Activated T-cell treated with anti-CD3 and anti-CD28 coated beads, Interleukin-2, amount 50 U/mL, for 24 hours (primary cell): ENCODE measurements at regions not wholly inside any gene's neighbourhood (a gene's known extent, or its start where the extent isn't known, plus 50 kb on each side); places are given as distances from the start of the nearest gene placed in this dataset.

Source experiments
- DNase-seq: peaks from one replicate; pipeline ENCODE4 v3.0.0-alpha.2; 2020
- H3K27ac Mint-ChIP-seq: 2 replicates; pipeline ENCODE4 v1.8.0; 2020; ENCODE audit warnings: mild to moderate bottlenecking, mixed read lengths
- H3K27me3 Mint-ChIP-seq: 2 replicates; pipeline ENCODE4 v1.8.0; 2020; ENCODE audit warnings: mixed read lengths
- H3K36me3 Mint-ChIP-seq: 2 replicates; pipeline ENCODE4 v1.8.0; 2020; ENCODE audit warnings: low read depth, mixed read lengths
- H3K4me1 Mint-ChIP-seq: 2 replicates; pipeline ENCODE4 v1.8.0; 2020; ENCODE audit warnings: low read depth, mixed read lengths
- H3K4me3 Mint-ChIP-seq: 2 replicates; pipeline ENCODE4 v1.8.0; 2020; ENCODE audit warnings: mild to moderate bottlenecking, moderate library complexity, mixed read lengths
- H3K9me3 Mint-ChIP-seq: 2 replicates; pipeline ENCODE4 v1.8.0; 2020; ENCODE audit warnings: mixed read lengths

DNA sequence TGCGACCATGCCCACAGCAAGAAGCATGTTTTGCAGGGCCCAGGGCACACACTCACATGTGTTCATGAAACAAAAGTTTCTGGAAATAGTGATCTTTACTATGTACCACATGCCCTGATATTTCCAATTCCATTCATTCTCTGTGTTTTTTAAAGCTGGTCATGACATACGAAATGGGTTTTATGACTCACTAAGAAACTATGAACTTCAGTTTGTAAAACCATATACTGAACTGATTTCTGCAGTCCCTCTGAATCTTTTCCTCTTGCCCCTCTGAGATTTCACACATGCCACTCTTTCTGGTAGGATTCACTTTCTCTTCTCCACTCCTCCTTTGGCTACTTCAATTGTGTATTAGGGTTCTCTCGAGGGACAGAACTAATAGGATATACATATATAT, 416.1 kb upstream of the TRPC7 start:
- no peak overlapping the region for H3K4me3 Mint-ChIP-seq
- H3K9me3 Mint-ChIP-seq, result no peaks in the 10 kb centered on the region
- DNase-seq, result no peak
- no peak overlapping the region for H3K27ac Mint-ChIP-seq
- no peaks in the 10 kb centered on the region for H3K27me3 Mint-ChIP-seq
- no peaks in the 10 kb centered on the region for H3K36me3 Mint-ChIP-seq
- no peaks in the 10 kb centered on the region for H3K4me1 Mint-ChIP-seq

DNA sequence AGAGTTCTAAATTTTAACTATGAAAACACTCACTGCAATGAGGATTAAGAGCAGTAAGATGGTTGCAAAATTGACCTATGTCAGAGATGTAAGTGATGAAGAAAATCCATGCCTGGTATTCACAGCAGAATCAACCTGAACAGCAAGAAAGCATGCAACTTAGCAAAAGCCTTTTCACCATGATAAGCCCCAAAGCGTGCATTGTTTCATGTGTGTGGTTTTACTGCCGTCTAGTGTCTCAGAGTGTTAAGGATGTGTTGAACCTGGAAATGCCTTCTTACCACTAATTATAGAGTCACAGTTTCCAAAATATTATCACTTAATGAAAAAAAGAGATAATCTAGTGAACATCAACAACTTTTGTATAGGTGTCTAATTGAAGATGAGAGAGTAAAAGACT, 415.2 kb upstream of the TRPC7 start:
- no peaks in the 10 kb centered on the region for H3K9me3 Mint-ChIP-seq
- H3K36me3 Mint-ChIP-seq, result no peaks in the 10 kb centered on the region
- no peak overlapping the region for H3K4me3 Mint-ChIP-seq
- DNase-seq, result no peak
- H3K4me1 Mint-ChIP-seq, result no peaks in the 10 kb centered on the region
- H3K27me3 Mint-ChIP-seq, result no peaks in the 10 kb centered on the region
- no peak overlapping the region for H3K27ac Mint-ChIP-seq

DNA sequence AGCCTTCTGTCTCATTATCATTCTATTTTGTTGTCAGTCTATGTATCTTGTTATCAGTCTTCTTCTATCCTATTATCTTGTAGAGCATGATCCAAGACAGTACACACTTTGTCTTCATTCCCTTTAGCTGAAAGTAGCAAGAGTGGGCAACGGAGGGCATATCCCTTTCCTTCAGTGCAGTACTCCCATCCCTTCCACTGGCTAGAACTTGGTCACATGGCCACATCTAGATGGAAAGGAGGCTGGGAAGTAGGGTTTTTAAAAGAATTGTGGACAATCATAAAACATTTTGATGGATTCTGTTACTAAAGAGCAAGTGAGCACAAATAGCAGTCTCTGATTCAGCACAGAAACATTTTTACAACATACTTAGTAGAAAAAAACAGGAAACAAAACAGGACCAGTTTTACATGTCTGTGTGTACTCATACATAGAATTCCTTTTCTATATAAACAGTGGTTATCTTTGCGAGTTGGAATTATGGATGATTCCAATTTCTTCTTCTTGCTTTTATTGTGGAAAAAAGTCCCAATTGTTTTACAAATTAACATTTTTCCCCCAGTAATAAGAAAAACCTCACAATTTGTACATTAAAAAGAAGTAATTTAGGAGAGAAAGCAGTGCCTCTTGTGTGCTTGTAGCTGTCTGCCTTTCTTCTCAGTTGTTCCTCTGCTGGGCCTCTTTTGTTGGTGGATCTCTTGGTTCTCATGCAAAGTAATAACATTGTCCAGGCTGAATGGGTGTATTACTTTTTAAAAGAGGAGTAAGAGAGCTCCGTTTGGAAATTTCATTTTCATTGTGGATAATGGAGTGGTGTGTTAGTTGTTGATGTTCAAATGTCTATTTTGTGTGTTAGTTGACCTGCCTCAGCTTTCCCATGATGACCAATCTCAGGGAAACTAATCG, 410.9 kb upstream of the TRPC7 start:
- Mint-ChIP-seq H3K27ac (no peak overlapping the region), H3K4me1 (no peaks in the 10 kb centered on the region), H3K27me3 (no peaks in the 10 kb centered on the region), H3K36me3 (no peaks in the 10 kb centered on the region), H3K9me3 (no peaks in the 10 kb centered on the region), H3K4me3 (no peak overlapping the region)
- no peak for DNase-seq

DNA sequence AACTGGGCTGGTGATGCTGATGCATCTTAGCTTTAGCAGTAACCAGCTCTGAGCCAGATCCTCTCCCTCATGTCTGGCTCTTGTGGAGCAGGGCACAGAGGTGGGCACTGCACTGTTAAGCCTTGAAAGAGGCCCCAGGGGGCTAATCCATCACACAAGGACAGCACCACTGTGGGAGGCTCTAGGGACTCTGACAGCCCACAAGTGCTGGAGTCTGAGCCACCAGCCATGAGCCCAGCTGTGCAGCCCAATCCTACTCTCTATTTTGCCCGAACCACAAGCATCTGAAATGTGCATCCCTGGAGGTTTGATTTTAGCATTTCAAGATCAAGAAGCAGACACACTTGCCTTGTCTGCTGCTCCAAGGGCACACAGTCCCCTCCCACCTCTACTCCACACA, 407.1 kb upstream of the TRPC7 start:
- Mint-ChIP-seq H3K27me3 (no peaks in the 10 kb centered on the region), H3K9me3 (no peaks in the 10 kb centered on the region), H3K4me3 (no peak overlapping the region), H3K27ac (no peak overlapping the region), H3K36me3 (no peaks in the 10 kb centered on the region), H3K4me1 (no peaks in the 10 kb centered on the region)
- no peak for DNase-seq

DNA sequence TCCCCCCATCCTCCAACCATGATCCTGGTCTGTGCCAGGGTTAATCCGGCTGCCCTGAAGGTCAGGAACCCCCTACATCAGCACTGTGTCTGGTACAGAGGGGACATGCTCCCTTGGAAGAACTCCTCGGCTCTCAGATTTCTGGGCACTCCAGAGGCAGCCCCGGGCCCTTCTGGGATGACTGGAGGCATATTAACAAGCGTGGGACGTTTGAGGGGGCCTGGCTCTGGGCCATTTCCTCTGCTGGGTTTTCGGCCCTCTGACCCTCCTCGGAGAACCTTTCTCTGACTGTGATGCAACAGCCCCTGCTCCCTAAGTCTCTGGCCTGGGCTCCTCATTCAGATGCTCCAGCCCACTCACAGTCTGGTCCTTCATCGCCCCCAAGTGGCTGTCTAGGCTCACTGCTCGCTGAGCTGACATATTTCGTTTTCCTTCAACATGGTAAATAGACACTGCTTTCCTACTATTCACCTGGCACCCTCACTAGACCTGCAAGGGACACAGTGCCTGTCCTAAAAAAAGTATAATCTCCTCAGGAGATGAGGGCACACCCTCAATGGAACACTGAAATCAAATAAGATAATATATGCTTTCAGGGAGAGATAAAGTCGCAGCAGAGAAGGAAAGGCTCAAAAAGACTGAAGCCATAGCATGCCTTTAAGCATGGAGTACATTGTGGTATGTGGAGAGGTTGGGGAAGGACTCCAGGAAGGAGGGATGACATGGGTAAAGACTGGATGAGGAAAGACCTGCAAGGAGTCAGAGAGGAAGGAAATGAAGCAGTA, 404.7 kb upstream of the TRPC7 start:
- no peaks in the 10 kb centered on the region for H3K36me3 Mint-ChIP-seq
- no peaks in the 10 kb centered on the region for H3K4me1 Mint-ChIP-seq
- no peak overlapping the region for H3K27ac Mint-ChIP-seq
- no peaks in the 10 kb centered on the region for H3K27me3 Mint-ChIP-seq
- DNase-seq, result no peak
- no peak overlapping the region for H3K4me3 Mint-ChIP-seq
- no peaks in the 10 kb centered on the region for H3K9me3 Mint-ChIP-seq

DNA sequence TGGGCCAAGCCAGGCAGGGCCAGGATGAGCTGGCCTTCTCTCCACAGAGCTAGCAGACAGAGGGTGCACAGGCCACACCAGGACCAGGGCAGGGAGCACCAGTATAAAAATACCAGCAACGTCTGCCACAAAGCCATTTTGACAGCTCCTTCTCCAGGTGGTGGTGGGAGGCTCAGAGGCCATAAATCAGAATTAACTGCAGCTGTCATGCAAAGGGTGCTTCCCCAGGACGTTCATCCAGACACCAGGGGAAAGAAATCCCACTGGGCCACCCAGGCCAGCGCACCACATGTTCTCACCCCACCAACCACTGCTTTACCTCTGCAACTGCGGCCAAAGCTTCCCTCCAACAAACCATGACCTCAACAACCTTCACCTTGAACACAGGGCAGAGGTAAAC, 403.7 kb upstream of the TRPC7 start:
- Mint-ChIP-seq H3K27me3 (no peaks in the 10 kb centered on the region), H3K4me1 (no peaks in the 10 kb centered on the region), H3K36me3 (no peaks in the 10 kb centered on the region), H3K4me3 (no peak overlapping the region), H3K9me3 (no peaks in the 10 kb centered on the region), H3K27ac (no peak overlapping the region)
- no peak for DNase-seq

DNA sequence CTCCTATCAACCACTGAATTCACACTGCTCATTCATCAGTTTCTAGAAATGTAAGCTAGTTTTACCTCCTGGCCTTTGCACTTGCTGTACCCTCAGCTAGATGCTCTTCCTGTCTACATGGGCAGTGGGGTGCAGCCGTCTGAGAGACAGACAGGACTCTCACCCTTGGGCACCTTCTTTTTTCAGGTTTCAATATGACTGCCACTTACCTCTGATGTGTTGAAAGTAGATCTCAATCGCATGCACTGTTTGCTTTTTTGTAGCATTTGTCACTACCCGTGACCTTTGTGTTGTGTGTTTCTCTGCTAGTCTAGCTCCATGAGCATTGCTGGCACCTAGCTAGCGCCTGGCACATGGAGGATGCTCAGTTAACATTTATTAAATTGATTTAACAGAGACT, 403.1 kb upstream of the TRPC7 start:
- H3K4me1 Mint-ChIP-seq, result no peaks in the 10 kb centered on the region
- H3K9me3 Mint-ChIP-seq, result no peaks in the 10 kb centered on the region
- DNase-seq, result no peak
- H3K27me3 Mint-ChIP-seq, result no peaks in the 10 kb centered on the region
- H3K27ac Mint-ChIP-seq, result no peak overlapping the region
- H3K4me3 Mint-ChIP-seq, result no peak overlapping the region
- no peaks in the 10 kb centered on the region for H3K36me3 Mint-ChIP-seq

DNA sequence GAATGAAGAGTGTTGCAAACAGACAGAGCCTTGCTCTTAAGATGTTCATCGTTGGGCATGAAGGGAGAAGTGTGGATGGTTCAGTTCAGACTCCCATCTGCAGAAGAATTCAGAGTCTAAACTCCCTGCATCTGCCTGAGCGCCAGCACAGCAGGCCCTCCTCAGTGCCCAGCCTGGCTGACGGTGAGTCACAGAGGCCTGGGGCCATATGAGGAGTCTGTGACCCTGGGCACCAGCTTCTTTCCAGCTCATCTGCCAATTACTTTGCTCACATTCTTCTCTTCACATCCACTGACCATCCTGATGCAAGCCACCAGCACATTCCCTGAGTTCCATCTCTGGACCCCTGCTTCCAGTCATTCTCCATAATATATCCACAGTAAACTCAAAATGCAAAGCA, 401.1 kb upstream of the TRPC7 start:
- no peaks in the 10 kb centered on the region for H3K36me3 Mint-ChIP-seq
- H3K9me3 Mint-ChIP-seq, result no peaks in the 10 kb centered on the region
- H3K27me3 Mint-ChIP-seq, result no peaks in the 10 kb centered on the region
- H3K4me1 Mint-ChIP-seq, result no peaks in the 10 kb centered on the region
- no peak overlapping the region for H3K27ac Mint-ChIP-seq
- H3K4me3 Mint-ChIP-seq, result no peak overlapping the region
- no peak for DNase-seq

DNA sequence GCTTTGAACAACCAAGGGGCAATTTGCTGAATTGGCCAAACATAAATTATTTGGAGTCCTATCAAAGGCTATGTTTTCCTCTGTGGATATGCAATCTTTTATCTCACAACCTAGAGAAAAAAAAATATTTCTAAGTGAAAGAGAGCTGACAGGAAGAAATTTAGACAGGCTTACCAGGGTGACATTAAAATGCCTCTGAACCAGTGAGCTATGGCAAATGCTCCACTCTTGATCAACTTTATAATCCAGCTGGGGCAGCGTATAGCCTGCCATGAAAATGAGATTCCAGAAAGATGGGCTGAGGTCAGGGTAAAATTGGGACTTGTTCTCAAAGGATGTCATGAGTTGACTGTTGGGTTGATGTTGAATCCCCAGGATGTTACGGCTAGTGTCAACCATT, 399.3 kb upstream of the TRPC7 start:
- Mint-ChIP-seq H3K9me3 (no peaks in the 10 kb centered on the region), H3K36me3 (no peaks in the 10 kb centered on the region), H3K27ac (no peak overlapping the region), H3K4me3 (no peak overlapping the region), H3K4me1 (no peaks in the 10 kb centered on the region), H3K27me3 (no peaks in the 10 kb centered on the region)
- DNase-seq, result no peak

DNA sequence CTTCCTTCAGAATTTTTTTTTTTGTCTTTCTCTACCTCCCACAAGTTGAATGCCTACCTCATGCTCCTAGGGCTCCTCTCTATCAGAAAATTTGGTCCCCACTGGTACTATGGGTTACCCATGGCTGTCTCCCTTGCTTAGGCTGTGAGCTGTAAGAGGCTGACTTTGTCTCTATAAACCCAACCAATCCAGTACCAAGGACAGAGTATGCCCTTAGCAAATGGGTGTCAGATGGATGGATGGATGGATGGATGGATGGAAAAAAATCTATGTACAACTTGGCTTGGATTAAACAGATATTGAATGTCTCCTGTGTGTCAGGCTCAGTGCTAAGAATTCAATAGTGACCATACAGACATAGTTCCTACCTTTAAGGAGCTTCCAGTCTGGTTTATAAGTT, 398.2 kb upstream of the TRPC7 start:
- Mint-ChIP-seq H3K9me3 (no peaks in the 10 kb centered on the region), H3K4me1 (no peaks in the 10 kb centered on the region), H3K27ac (no peak overlapping the region), H3K36me3 (no peaks in the 10 kb centered on the region), H3K27me3 (no peaks in the 10 kb centered on the region), H3K4me3 (no peak overlapping the region)
- no peak for DNase-seq

DNA sequence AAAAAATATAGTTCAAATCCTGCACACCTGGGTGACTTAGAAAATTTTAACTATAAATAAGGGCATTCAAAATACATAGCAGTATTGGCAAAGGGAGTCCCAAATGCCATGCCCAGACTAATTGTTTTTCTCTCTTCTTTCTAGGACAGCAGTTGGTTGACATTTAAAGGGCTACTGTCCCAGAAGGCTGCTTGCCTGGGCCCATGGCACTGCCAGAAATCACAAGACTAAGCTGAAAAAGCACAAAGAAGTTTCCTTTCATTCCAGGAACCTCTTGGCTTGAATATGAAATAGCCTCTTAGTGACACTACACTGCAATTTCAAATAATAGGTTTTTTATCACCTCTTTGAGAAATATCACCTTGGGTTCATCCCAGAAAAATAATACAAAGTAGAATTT, 388.9 kb upstream of the TRPC7 start:
- DNase-seq, result no peak
- no peaks in the 10 kb centered on the region for H3K4me1 Mint-ChIP-seq
- H3K9me3 Mint-ChIP-seq, result peaks cover under 1% of the 10 kb centered on the region
- peaks cover 4% of the 10 kb centered on the region for H3K27me3 Mint-ChIP-seq
- H3K27ac Mint-ChIP-seq, result no peak overlapping the region
- no peaks in the 10 kb centered on the region for H3K36me3 Mint-ChIP-seq
- no peak overlapping the region for H3K4me3 Mint-ChIP-seq

DNA sequence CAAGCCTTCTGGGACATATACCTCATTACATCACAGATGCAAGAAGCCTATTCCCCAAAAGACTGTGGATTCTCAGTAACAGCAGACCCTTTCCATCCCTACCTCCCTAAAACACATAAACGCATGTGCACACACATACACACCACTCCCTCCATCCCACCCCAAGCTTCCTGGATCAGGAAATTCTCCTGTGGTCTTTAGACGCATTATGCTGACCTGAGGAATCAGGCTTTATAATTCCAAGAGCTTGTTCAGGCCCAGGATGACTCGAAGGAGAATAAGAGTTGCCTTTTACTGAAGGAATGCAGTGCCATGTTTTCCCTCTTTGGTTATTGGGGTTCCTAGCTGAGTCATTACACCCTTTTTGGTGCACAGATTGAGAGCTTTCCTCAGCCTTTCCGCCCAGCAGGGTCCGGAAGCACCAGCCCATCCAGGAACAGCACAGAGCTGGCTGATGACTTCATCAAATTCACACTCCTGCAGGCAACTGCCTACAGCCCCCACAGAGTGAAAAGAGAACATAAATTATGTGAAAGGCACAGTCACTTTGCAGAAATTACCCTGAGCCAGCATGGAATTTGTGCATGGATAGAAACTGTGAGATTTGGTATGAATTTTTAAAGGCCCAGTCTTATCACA, 385.0 kb upstream of the TRPC7 start:
- Mint-ChIP-seq H3K4me3 (no peak overlapping the region), H3K27ac (no peak overlapping the region), H3K4me1 (no peaks in the 10 kb centered on the region), H3K27me3 (peaks cover 4% of the 10 kb centered on the region), H3K36me3 (no peaks in the 10 kb centered on the region), H3K9me3 (peaks cover 7% of the 10 kb centered on the region)
- DNase-seq, result no peak

DNA sequence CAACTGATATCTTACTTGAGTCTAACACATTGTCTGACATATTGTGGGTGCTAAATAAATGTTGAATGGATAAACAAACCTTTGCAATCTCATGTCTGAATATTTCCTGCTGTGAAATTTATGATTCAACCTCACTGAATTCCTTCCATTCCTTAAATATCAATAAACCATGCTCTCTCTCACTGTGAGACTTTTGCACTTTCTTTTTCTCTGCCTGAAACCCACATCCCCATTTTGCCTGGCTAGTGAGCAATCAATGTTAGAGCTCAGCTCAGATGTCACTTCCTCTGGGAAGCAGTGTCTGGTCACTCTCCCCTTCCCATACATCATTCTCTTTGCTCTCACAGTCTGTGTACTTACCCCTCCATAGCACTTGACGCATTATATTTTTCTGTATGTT, 383.7 kb upstream of the TRPC7 start:
- no peak overlapping the region for H3K27ac Mint-ChIP-seq
- H3K9me3 Mint-ChIP-seq, result peaks cover 10% of the 10 kb centered on the region
- DNase-seq, result no peak
- H3K27me3 Mint-ChIP-seq, result no peaks in the 10 kb centered on the region
- no peaks in the 10 kb centered on the region for H3K36me3 Mint-ChIP-seq
- H3K4me1 Mint-ChIP-seq, result no peaks in the 10 kb centered on the region
- H3K4me3 Mint-ChIP-seq, result no peak overlapping the region

DNA sequence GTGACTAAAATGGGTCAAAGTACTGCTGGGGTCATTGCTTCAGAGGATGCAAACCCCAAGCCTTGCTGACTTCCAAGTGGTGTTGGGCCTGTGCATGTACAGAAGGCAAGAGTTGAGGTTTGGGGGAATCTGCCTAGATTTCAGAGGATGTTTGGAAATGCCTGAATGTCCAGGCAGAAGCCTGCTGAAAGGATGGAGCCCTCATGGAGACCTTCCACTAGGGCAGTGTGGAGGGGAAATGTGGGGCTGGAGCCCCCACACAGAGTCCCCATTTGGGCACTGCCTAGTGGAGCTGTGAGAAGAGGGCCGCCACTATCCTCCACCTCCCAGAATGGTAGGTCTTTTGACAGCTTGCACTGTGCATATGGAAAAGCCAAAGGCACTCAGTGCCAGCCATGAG, 377.7 kb upstream of the TRPC7 start:
- no peaks in the 10 kb centered on the region for H3K4me1 Mint-ChIP-seq
- no peak overlapping the region for H3K27ac Mint-ChIP-seq
- peaks cover 16% of the 10 kb centered on the region for H3K9me3 Mint-ChIP-seq
- H3K36me3 Mint-ChIP-seq, result no peaks in the 10 kb centered on the region
- no peak overlapping the region for H3K4me3 Mint-ChIP-seq
- no peak for DNase-seq
- no peaks in the 10 kb centered on the region for H3K27me3 Mint-ChIP-seq

DNA sequence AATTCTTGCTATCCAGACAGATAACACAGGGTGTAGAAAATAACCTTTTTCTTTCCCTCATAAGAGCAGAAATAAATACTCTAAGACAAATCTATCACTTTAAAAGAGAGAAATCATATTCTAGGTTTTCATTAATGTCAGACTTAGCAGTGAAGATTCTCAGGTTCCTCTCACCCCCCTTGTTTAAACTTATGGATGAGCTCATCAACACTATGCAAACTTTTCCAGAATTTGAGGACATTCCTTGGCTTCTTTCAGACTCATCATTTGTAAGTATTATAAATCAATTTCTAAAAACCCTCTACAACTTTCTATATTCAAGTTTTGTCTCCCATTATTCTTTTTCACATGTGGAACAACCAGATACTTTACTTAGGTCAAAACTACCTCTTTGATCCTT, 374.9 kb upstream of the TRPC7 start:
- Mint-ChIP-seq H3K27ac (no peak overlapping the region), H3K4me1 (no peaks in the 10 kb centered on the region), H3K9me3 (peaks cover 13% of the 10 kb centered on the region), H3K4me3 (no peak overlapping the region), H3K36me3 (no peaks in the 10 kb centered on the region), H3K27me3 (no peaks in the 10 kb centered on the region)
- no peak for DNase-seq
